GM23338 (cell line): ENCODE measurements at regions not wholly inside any gene's neighbourhood (a gene's known extent, or its start where the extent isn't known, plus 50 kb on each side); places are given as distances from the start of the nearest gene placed in this dataset.

Experiments used
- ATAC-seq: fragments of 200-7000 bp; cut with Tn5 transposase; 3 replicates; pipeline ENCODE4 v1.9.1; 2020
- DNase-seq: peaks from one replicate; pipeline ENCODE4 v3.0.0-alpha.2; 2015; ENCODE audit warnings: low spot score
- H2AFZ ChIP-seq: fragments of 200-600 bp; sonication (generic); 2 replicates; pipeline ENCODE4 v1.8.0; 2016; ENCODE audit warnings: antibody characterized with exemption, mild to moderate bottlenecking, moderate library complexity
- H3F3A ChIP-seq: fragments of 200-600 bp; sonication (generic); replicated peaks from 2 replicates; pipeline ENCODE4 v1.8.0; 2017; ENCODE audit warnings: antibody characterized with exemption, mixed run types, low read depth
- H3K27ac ChIP-seq: fragments of 200-600 bp; sonication (generic); 2 replicates; pipeline ENCODE4 v1.6.1; 2016; ENCODE audit warnings: low read depth
- H3K27me3 ChIP-seq: fragments of 200-600 bp; sonication (generic); 2 replicates; pipeline ENCODE4 v1.8.0; 2016; ENCODE audit warnings: mild to moderate bottlenecking, mixed run types, moderate library complexity; ENCODE audit not compliant: insufficient read depth
- H3K36me3 ChIP-seq: fragments of 200-600 bp; sonication (generic); 2 replicates; pipeline ENCODE4 v1.8.0; 2016; ENCODE audit warnings: mild to moderate bottlenecking; ENCODE audit not compliant: insufficient read depth
- H3K4me1 ChIP-seq: fragments of 200-600 bp; sonication (generic); 2 replicates; pipeline ENCODE4 v1.8.0; 2016; ENCODE audit warnings: mild to moderate bottlenecking, moderate library complexity; ENCODE audit not compliant: insufficient read depth
- H3K4me2 ChIP-seq: fragments of 200-600 bp; sonication (generic); 2 replicates; pipeline ENCODE4 v1.7.1; 2017; ENCODE audit warnings: mixed run types
- H3K4me3 ChIP-seq: fragments of 200-600 bp; sonication (generic); 2 replicates; pipeline ENCODE4 v1.6.1; 2016; ENCODE audit warnings: mixed run types
- H3K79me2 ChIP-seq: fragments of 200-600 bp; sonication (generic); replicated peaks from 2 replicates; pipeline ENCODE4 v1.8.0; 2017; ENCODE audit warnings: mild to moderate bottlenecking; ENCODE audit not compliant: insufficient read depth
- H3K9me2 ChIP-seq: fragments of 200-600 bp; sonication (generic); 2 replicates; pipeline ENCODE4 v1.8.0; 2017; ENCODE audit not compliant: insufficient read depth
- H4K20me1 ChIP-seq: fragments of 200-600 bp; sonication (generic); replicated peaks from 2 replicates; pipeline ENCODE4 v1.8.0; 2017; ENCODE audit warnings: mild to moderate bottlenecking; ENCODE audit not compliant: insufficient read depth
- H3K27ac Mint-ChIP-seq: 2 replicates; pipeline ENCODE4 v1.8.0; 2020; ENCODE audit warnings: inconsistent platforms, mild to moderate bottlenecking, moderate library complexity, mixed read lengths
- H3K27me3 Mint-ChIP-seq: 3 replicates; pipeline ENCODE4 v1.8.0; 2022; ENCODE audit warnings: low read depth, mild to moderate bottlenecking, moderate library complexity, mixed read lengths, inconsistent platforms; ENCODE audit not compliant: insufficient read depth, poor library complexity
- H3K36me3 Mint-ChIP-seq: 3 replicates; pipeline ENCODE4 v1.8.0; 2021; ENCODE audit warnings: low read depth, mild to moderate bottlenecking, inconsistent platforms, moderate library complexity, mixed read lengths
- H3K4me1 Mint-ChIP-seq: 3 replicates; pipeline ENCODE4 v1.8.0; 2020; ENCODE audit warnings: mild to moderate bottlenecking, inconsistent platforms, mixed read lengths
- H3K4me3 Mint-ChIP-seq: 3 replicates; pipeline ENCODE4 v1.8.0; 2021; ENCODE audit warnings: moderate library complexity, mild to moderate bottlenecking, inconsistent platforms, mixed read lengths
- H3K9me3 Mint-ChIP-seq: 3 replicates; pipeline ENCODE4 v1.8.0; 2020; ENCODE audit warnings: moderate library complexity, mild to moderate bottlenecking, inconsistent platforms, mixed read lengths
- CREB1 ChIP-seq: fragments of 250-450 bp; sonication (Bioruptor Pico); IDR thresholded peaks from 2 replicates; pipeline ENCODE4 v1.5.0; 2020; ENCODE audit warnings: low read depth, mild to moderate bottlenecking, moderate library complexity
- CTCF ChIP-seq, 2 experiments: fragments of 200-600 bp in 1 of 2; sonication (generic) in 1 of 2; conservative IDR thresholded peaks; 2 replicates each; pipeline versions ENCODE4 v1.5.1 to v1.6.1; 2016 to 2017; ENCODE audit warnings: antibody characterized with exemption in 2 of 2, low read depth in 2 of 2, mild to moderate bottlenecking in 2 of 2, moderate library complexity in 1 of 2
- EZH2 ChIP-seq: fragments of 200-600 bp; sonication (generic); IDR thresholded peaks from one replicate; pipeline ENCODE4 v1.8.0; 2017; ENCODE audit warnings: antibody characterized with exemption, mild to moderate bottlenecking, low read depth; ENCODE audit not compliant: unreplicated experiment
- EZH2phosphoT487 ChIP-seq: fragments of 200-600 bp; sonication (generic); IDR thresholded peaks from one replicate; pipeline ENCODE4 v1.8.1; 2018; ENCODE audit warnings: antibody characterized with exemption; ENCODE audit not compliant: unreplicated experiment
- JUNB ChIP-seq: IDR thresholded peaks from one replicate; pipeline ENCODE4 v1.6.1; 2016; ENCODE audit warnings: antibody characterized with exemption; ENCODE audit not compliant: unreplicated experiment
- NANOG ChIP-seq: IDR thresholded peaks from 2 replicates; pipeline ENCODE4 v1.6.1; 2016; ENCODE audit warnings: antibody characterized with exemption, borderline replicate concordance
- STAT1 ChIP-seq: IDR thresholded peaks from one replicate; pipeline ENCODE4 v1.6.1; 2016; ENCODE audit warnings: antibody characterized with exemption; ENCODE audit not compliant: unreplicated experiment
- ZNF331 ChIP-seq: fragments of 250-450 bp; sonication (Bioruptor Pico); IDR thresholded peaks from 2 replicates; pipeline ENCODE4 v1.5.0; 2020; ENCODE audit warnings: low read depth, mild to moderate bottlenecking, moderate library complexity
- ZNF462 ChIP-seq: fragments of 250-450 bp; sonication (Bioruptor Pico); IDR thresholded peaks from 2 replicates; pipeline ENCODE4 v1.5.0; 2020; ENCODE audit warnings: mild to moderate bottlenecking, moderate library complexity

GRCh38 chr3:162626172-162626571 lies 1129.6 kb downstream of the OTOL1 start:
- no peak overlapping the region for H2AFZ ChIP-seq
- ATAC-seq (no peak), DNase-seq (no peak)
- H3K79me2 ChIP-seq, result no peaks in the 10 kb centered on the region
- Mint-ChIP-seq H3K27me3 (peaks cover 1% of the 10 kb centered on the region), H3K4me1 (peaks cover 7% of the 10 kb centered on the region), H3K4me3 (no peak overlapping the region), H3K9me3 (peaks cover 17% of the 10 kb centered on the region), H3K27ac (no peak overlapping the region), H3K36me3 (peaks cover 20% of the 10 kb centered on the region)
- TF ChIP-seq STAT1, result no peak
- TF ChIP-seq NANOG, result no peak
- TF ChIP-seq EZH2phosphoT487, result no peak
- TF ChIP-seq CREB1 (CRISPR knock-in tag), result no peak
- no peak for TF ChIP-seq ZNF331
- TF ChIP-seq JUNB, result no peak
- no peak for TF ChIP-seq CTCF (conservative IDR thresholded peaks at IDR 0.05; ENCODE audit: low read depth in 2 of 2)
- TF ChIP-seq ZNF462 (CRISPR knock-in tag), result no peak
- TF ChIP-seq EZH2, result no peak
- no peaks in the 10 kb centered on the region for H4K20me1 ChIP-seq
- H3K27me3 ChIP-seq, result no peaks in the 10 kb centered on the region
- no peaks in the 10 kb centered on the region for H3F3A ChIP-seq
- no peak overlapping the region for H3K4me2 ChIP-seq
- no peaks in the 10 kb centered on the region for H3K36me3 ChIP-seq
- no peaks in the 10 kb centered on the region; the same call in none of the 2 replicates for H3K9me2 ChIP-seq
- H3K4me1 ChIP-seq, result peaks cover 14% of the 10 kb centered on the region; the same call in 1 of the 2 replicates
- no peak overlapping the region for H3K27ac ChIP-seq
- H3K4me3 ChIP-seq, result no peak overlapping the region
